A549 (cell line): ENCODE measurements at regions not wholly inside any gene's neighbourhood (a gene's known extent, or its start where the extent isn't known, plus 50 kb on each side); places are given as distances from the start of the nearest gene placed in this dataset.

Experiments used
- BHLHE40 ChIP-seq: IDR thresholded peaks from 2 replicates; pipeline ENCODE4 v1.6.1; 2012; ENCODE audit warnings: low read depth, low read length, inconsistent platforms
- GATA3 ChIP-seq: IDR thresholded peaks from 2 replicates; pipeline ENCODE4 v1.6.1; 2012; ENCODE audit warnings: borderline replicate concordance
- HDAC2 ChIP-seq: fragments of 200-600 bp; sonication (generic); IDR thresholded peaks from 2 replicates; pipeline ENCODE4 v1.6.1; 2016
- MAFK ChIP-seq: fragments of 450-650 bp; IDR thresholded peaks from 2 replicates; pipeline ENCODE4 v1.6.1; 2014; ENCODE audit not compliant: partially characterized antibody
- MAZ ChIP-seq: fragments of 150-350 bp; IDR thresholded peaks from 2 replicates; pipeline ENCODE4 v1.6.1; 2014; ENCODE audit warnings: antibody characterized with exemption, low read depth, low read length, borderline replicate concordance
- MYC ChIP-seq: IDR thresholded peaks from 2 replicates; pipeline ENCODE4 v1.6.1; 2012; ENCODE audit warnings: mild to moderate bottlenecking, inconsistent platforms, low read length, improper control_type of control experiment, borderline replicate concordance
- POLR2A ChIP-seq: IDR thresholded peaks from 2 replicates; pipeline ENCODE4 v1.6.1; 2012; ENCODE audit warnings: mild to moderate bottlenecking, low read length
- RFX5 ChIP-seq: fragments of 450-650 bp; IDR thresholded peaks from 2 replicates; pipeline ENCODE4 v1.7.1; 2014; ENCODE audit warnings: antibody characterized with exemption, mild to moderate bottlenecking, moderate library complexity
- TFCP2L1 ChIP-seq: fragments of 250-450 bp; sonication (Bioruptor Pico); IDR thresholded peaks from 2 replicates; pipeline ENCODE4 v1.5.0; 2021; ENCODE audit warnings: mild to moderate bottlenecking
- TF ChIP-seq, protein P1 (sequence below): IDR thresholded peaks from 2 replicates; pipeline ENCODE4 v1.6.1; 2012
- TF ChIP-seq, protein P2 (sequence below): fragments of >200 bp; sonication (Bioruptor Twin); formaldehyde crosslinking; IDR thresholded peaks from 3 replicates; pipeline ENCODE4 v1.5.1; 2016
- TF ChIP-seq, protein P3 (sequence below): fragments of 450-650 bp; IDR thresholded peaks from 2 replicates; pipeline ENCODE4 v1.6.1; 2014; ENCODE audit warnings: antibody characterized with exemption
- TF ChIP-seq, protein P4 (sequence below): IDR thresholded peaks from 2 replicates; pipeline ENCODE4 v1.6.1; 2012

DNA sequence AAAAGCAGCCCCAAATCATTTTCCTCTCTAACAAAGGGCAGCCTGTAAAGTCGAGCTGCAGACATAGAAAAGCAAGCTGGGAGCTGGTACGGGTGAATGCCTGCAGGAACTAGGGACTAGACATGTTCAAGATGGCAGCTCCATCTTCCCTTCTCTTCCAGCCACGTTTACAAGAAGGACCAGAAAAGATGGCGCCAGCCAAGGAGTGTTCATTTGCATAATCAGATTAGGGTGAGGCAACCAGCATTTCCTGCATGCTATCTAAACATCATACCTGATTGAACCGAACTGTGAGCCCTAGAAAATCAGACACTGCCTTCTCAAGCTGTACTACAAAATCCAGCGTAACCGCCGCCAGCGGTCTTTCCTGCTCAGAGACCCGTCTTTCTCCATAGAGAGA, 896.8 kb downstream of the CDH11 start:
- TF ChIP-seq RFX5 = no peak
- TF ChIP-seq, protein P1, sequence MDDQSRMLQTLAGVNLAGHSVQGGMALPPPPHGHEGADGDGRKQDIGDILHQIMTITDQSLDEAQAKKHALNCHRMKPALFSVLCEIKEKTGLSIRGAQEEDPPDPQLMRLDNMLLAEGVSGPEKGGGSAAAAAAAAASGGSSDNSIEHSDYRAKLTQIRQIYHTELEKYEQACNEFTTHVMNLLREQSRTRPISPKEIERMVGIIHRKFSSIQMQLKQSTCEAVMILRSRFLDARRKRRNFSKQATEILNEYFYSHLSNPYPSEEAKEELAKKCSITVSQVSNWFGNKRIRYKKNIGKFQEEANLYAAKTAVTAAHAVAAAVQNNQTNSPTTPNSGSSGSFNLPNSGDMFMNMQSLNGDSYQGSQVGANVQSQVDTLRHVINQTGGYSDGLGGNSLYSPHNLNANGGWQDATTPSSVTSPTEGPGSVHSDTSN = no peak
- no peak for TF ChIP-seq TFCP2L1 (CRISPR knock-in tag)
- TF ChIP-seq, protein P2, sequence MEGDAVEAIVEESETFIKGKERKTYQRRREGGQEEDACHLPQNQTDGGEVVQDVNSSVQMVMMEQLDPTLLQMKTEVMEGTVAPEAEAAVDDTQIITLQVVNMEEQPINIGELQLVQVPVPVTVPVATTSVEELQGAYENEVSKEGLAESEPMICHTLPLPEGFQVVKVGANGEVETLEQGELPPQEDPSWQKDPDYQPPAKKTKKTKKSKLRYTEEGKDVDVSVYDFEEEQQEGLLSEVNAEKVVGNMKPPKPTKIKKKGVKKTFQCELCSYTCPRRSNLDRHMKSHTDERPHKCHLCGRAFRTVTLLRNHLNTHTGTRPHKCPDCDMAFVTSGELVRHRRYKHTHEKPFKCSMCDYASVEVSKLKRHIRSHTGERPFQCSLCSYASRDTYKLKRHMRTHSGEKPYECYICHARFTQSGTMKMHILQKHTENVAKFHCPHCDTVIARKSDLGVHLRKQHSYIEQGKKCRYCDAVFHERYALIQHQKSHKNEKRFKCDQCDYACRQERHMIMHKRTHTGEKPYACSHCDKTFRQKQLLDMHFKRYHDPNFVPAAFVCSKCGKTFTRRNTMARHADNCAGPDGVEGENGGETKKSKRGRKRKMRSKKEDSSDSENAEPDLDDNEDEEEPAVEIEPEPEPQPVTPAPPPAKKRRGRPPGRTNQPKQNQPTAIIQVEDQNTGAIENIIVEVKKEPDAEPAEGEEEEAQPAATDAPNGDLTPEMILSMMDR = no peak
- TF ChIP-seq MAZ = no peak
- TF ChIP-seq POLR2A = no peak
- TF ChIP-seq, protein P3, sequence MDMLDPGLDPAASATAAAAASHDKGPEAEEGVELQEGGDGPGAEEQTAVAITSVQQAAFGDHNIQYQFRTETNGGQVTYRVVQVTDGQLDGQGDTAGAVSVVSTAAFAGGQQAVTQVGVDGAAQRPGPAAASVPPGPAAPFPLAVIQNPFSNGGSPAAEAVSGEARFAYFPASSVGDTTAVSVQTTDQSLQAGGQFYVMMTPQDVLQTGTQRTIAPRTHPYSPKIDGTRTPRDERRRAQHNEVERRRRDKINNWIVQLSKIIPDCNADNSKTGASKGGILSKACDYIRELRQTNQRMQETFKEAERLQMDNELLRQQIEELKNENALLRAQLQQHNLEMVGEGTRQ = no peak
- no peak for TF ChIP-seq HDAC2
- no peak for TF ChIP-seq MAFK
- TF ChIP-seq, protein P4, sequence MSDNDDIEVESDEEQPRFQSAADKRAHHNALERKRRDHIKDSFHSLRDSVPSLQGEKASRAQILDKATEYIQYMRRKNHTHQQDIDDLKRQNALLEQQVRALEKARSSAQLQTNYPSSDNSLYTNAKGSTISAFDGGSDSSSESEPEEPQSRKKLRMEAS = no peak
- TF ChIP-seq GATA3 = no peak
- TF ChIP-seq MYC = no peak
- TF ChIP-seq BHLHE40 = no peak
